C4-2B (cell line): ENCODE measurements at regions not wholly inside any gene's neighbourhood (a gene's known extent, or its start where the extent isn't known, plus 50 kb on each side); places are given as distances from the start of the nearest gene placed in this dataset.
"Not testable (repeated sequence)": the region's sequence is repeated elsewhere in the genome, so short reads cannot be mapped to it uniquely, and the experiment has no call there.

Experiments used
- H3K27ac ChIP-seq: fragments of 450-650 bp; 2 replicates; pipeline ENCODE4 v1.5.1; 2017
- CTCF ChIP-seq: fragments of 450-650 bp; conservative IDR thresholded peaks from 2 replicates; pipeline ENCODE4 v1.5.1; 2017; ENCODE audit warnings: mild to moderate bottlenecking
- ZFX ChIP-seq: fragments of 450-650 bp; IDR thresholded peaks from 2 replicates; pipeline ENCODE4 v1.6.1; 2017

- TF ChIP-seq CTCF (peak; percentile 100), ZFX (no peak)
- H3K27ac ChIP-seq = no peak overlapping the region
Measured at GRCh38 chr11:36746886-36747710, 149.1 kb upstream of the RAG2 start.

GRCh38 chr11:36744375-36745168 is 146.5 kb upstream of the RAG2 start:
- H3K27ac ChIP-seq = no peak overlapping the region
- TF ChIP-seq ZFX (no peak), CTCF (peak; percentile 91)

DNA sequence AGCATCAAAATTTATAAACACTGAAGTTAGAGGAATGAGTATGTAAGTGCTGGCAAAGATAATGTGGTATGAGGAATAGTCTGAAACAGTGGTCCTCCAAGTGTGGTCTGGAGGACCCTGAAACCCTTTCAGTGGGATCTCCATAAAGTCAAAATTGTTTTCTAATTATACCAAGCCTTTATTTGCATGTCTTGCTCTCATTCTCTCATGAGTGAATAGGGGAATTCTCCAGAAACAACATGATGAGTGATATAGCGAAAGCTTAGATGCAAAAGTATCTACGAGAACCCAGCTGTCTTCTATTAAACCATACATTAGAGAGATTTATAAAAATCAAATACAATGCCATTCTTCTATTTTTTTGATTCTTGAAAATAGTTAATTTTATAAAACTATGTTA is 145.0 kb upstream of the RAG2 start:
- no peak for TF ChIP-seq ZFX
- TF ChIP-seq CTCF = no peak
- no peak overlapping the region for H3K27ac ChIP-seq

DNA sequence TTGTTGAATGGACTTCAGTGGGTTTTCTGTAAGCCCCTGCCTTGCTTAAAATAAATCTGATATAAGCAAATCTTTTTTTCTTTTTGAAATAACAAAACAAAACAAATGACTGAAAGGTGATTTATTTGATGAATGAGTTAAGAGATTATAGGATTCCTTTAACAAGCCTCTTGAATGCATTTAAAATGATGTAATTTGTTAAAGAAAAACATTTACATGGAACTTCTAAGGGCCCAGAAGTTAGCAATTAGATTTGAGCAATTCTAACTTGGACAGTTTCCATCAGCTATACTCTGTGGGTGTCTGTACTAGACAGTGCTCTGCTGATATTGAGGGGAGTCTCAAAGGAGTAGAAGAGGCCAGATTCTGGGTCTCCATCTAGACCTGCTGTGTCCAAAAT is 143.5 kb upstream of the RAG2 start:
- no peak for TF ChIP-seq CTCF
- no peak for TF ChIP-seq ZFX
- H3K27ac ChIP-seq = no peak overlapping the region

- no peak for TF ChIP-seq CTCF
- no peak overlapping the region for H3K27ac ChIP-seq
Measured at GRCh38 chr11:36738292-36738861, 140.3 kb upstream of the RAG2 start.

- no peak overlapping the region for H3K27ac ChIP-seq
- TF ChIP-seq ZFX = no peak
Measured at GRCh38 chr11:36736103-36736502, 138.1 kb upstream of the RAG2 start.

GRCh38 chr11:36733721-36734120 is 135.7 kb upstream of the RAG2 start:
- not testable (repeated sequence) for H3K27ac ChIP-seq

GRCh38 chr11:36730761-36731160 is 132.7 kb upstream of the RAG2 start:
- TF ChIP-seq CTCF (no peak), ZFX (no peak)
- no peak overlapping the region for H3K27ac ChIP-seq
